Testis (tissue), 2 donors: ENCODE measurements at regions not wholly inside any gene's neighbourhood (a gene's known extent, or its start where the extent isn't known, plus 50 kb on each side); places are given as distances from the start of the nearest gene placed in this dataset.

Experiments
- CTCF ChIP-seq, 3 experiments: fragments of 450-650 bp in 2 of 3; fragments of 200-600 bp in 1 of 3; sonication (generic) in 1 of 3; IDR thresholded peaks; one replicate each; pipeline ENCODE4 v1.5.1; 2016 to 2019; ENCODE audit warnings: antibody characterized with exemption in 3 of 3, mild to moderate bottlenecking in 2 of 3, moderate library complexity in 1 of 3
- POLR2A ChIP-seq: fragments of 450-650 bp; IDR thresholded peaks from one replicate; pipeline ENCODE4 v1.6.1; 2017; ENCODE audit warnings: antibody characterized with exemption, mild to moderate bottlenecking, moderate library complexity

GRCh38 chr18:30814446-30814845, 228.1 kb downstream of the DSC3 start:
- TF ChIP-seq CTCF (IDR thresholded peaks at IDR 0.05) (no peak), POLR2A (no peak)
